ENCODE measurements at regions not wholly inside any gene's neighbourhood (a gene's known extent, or its start where the extent isn't known, plus 50 kb on each side); places are given as distances from the start of the nearest gene placed in this dataset.

DNA sequence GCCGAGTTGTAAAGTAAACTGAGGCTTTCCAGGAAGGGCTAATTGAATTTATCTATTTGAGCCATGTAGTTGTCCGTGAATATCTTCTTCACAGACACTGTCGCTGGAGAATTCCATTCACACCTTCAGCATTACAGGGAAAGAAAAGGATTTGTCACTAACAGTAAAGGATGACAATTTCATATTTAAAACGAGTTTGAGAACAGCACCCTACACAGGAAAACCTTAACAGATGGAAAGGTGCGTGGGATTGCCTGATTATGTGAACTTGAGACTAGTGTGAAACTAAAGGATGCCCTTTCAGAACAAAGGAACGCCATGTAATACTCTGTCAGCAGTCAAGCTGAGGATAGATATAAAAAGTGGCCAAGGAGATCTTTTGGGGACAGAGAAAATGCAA lies 492.5 kb upstream of the ADGRL2 start:
- H3K27ac ChIP-seq (replicated peaks), result no peak overlapping the region
- no peak for DNase-seq (ENCODE audit: low read depth in 1 of 2, low spot score in 1 of 2)
- TF ChIP-seq GABPA (IDR thresholded peaks at IDR 0.05; ENCODE audit: low read depth), result no peak
- TF ChIP-seq, protein P1, sequence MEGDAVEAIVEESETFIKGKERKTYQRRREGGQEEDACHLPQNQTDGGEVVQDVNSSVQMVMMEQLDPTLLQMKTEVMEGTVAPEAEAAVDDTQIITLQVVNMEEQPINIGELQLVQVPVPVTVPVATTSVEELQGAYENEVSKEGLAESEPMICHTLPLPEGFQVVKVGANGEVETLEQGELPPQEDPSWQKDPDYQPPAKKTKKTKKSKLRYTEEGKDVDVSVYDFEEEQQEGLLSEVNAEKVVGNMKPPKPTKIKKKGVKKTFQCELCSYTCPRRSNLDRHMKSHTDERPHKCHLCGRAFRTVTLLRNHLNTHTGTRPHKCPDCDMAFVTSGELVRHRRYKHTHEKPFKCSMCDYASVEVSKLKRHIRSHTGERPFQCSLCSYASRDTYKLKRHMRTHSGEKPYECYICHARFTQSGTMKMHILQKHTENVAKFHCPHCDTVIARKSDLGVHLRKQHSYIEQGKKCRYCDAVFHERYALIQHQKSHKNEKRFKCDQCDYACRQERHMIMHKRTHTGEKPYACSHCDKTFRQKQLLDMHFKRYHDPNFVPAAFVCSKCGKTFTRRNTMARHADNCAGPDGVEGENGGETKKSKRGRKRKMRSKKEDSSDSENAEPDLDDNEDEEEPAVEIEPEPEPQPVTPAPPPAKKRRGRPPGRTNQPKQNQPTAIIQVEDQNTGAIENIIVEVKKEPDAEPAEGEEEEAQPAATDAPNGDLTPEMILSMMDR (IDR thresholded peaks at IDR 0.05; ENCODE audit: insufficient read depth, low read length), result no peak
- TF ChIP-seq, protein P2, sequence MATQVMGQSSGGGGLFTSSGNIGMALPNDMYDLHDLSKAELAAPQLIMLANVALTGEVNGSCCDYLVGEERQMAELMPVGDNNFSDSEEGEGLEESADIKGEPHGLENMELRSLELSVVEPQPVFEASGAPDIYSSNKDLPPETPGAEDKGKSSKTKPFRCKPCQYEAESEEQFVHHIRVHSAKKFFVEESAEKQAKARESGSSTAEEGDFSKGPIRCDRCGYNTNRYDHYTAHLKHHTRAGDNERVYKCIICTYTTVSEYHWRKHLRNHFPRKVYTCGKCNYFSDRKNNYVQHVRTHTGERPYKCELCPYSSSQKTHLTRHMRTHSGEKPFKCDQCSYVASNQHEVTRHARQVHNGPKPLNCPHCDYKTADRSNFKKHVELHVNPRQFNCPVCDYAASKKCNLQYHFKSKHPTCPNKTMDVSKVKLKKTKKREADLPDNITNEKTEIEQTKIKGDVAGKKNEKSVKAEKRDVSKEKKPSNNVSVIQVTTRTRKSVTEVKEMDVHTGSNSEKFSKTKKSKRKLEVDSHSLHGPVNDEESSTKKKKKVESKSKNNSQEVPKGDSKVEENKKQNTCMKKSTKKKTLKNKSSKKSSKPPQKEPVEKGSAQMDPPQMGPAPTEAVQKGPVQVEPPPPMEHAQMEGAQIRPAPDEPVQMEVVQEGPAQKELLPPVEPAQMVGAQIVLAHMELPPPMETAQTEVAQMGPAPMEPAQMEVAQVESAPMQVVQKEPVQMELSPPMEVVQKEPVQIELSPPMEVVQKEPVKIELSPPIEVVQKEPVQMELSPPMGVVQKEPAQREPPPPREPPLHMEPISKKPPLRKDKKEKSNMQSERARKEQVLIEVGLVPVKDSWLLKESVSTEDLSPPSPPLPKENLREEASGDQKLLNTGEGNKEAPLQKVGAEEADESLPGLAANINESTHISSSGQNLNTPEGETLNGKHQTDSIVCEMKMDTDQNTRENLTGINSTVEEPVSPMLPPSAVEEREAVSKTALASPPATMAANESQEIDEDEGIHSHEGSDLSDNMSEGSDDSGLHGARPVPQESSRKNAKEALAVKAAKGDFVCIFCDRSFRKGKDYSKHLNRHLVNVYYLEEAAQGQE (IDR thresholded peaks at IDR 0.05; ENCODE audit: insufficient replicate concordance, low read depth), result no peak
- no peak for TF ChIP-seq POLR2AphosphoS5 (IDR thresholded peaks at IDR 0.05; ENCODE audit: low read depth)
- no peak for TF ChIP-seq SPI1 (IDR thresholded peaks at IDR 0.05; ENCODE audit: borderline replicate concordance, low read depth)
- peaks cover 5% of the 10 kb centered on the region for H3K27me3 ChIP-seq (ENCODE audit: insufficient read depth, poor library complexity, severe bottlenecking)
- H3K4me3 ChIP-seq (replicated peaks; ENCODE audit: insufficient read depth, low read length), result no peak overlapping the region

DNA sequence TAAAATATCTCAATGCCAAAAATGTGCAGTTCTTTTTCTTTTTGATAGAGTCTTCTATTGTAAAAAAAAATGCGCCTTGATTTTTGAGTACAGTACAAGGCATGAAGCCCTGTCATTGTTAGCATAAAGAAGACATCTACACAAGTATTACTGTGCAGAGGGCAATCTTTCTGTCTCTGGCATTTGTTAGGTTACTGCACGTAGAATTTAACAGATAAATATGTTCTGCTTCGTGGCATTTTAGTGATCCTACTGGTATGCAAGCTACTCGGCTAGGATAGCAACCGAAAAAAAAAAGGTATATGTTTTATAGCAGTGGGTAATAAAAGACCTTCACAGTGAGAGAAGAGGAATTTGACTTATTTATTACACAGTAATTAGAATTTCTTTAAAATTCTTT lies 492.9 kb upstream of the ADGRL2 start:
- DNase-seq (ENCODE audit: low read depth in 1 of 2, low spot score in 1 of 2), result no peak
- Histone ChIP-seq H3K27me3 (ENCODE audit: insufficient read depth, poor library complexity, severe bottlenecking) (peaks cover 5% of the 10 kb centered on the region), H3K27ac (replicated peaks) (no peak overlapping the region), H3K4me3 (replicated peaks; ENCODE audit: insufficient read depth, low read length) (no peak overlapping the region)
- TF ChIP-seq GABPA (IDR thresholded peaks at IDR 0.05; ENCODE audit: low read depth) (no peak), SPI1 (IDR thresholded peaks at IDR 0.05; ENCODE audit: borderline replicate concordance, low read depth) (no peak), POLR2AphosphoS5 (IDR thresholded peaks at IDR 0.05; ENCODE audit: low read depth) (no peak)
- TF ChIP-seq, protein P1 (IDR thresholded peaks at IDR 0.05; ENCODE audit: insufficient read depth, low read length), result no peak
- TF ChIP-seq, protein P2 (IDR thresholded peaks at IDR 0.05; ENCODE audit: insufficient replicate concordance, low read depth), result no peak

DNA sequence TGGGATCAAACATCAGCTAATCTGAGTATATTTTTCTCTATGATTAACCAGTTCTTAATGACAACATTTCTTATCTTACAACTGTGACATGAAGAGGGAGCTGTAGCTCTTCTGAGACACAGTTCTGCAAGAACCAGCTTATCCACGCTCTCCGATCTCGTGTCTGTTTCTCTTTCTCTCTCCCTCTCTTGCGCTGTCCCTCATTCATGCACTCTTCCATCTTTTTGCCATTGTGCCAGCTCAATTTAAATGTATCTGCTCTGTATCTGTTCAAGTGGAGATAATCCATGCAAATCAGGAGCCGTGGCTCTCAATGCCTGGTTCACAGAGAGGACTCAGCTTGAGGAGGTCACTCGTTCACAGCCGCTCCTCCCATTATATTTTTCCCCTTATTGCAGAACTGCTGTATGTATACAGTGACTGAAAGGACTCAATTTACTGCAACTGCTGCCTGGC lies 494.7 kb upstream of the ADGRL2 start:
- TF ChIP-seq, protein P1 (IDR thresholded peaks at IDR 0.05; ENCODE audit: insufficient read depth, low read length), result peak; percentile 4
- TF ChIP-seq POLR2AphosphoS5 (IDR thresholded peaks at IDR 0.05; ENCODE audit: low read depth) (no peak), GABPA (IDR thresholded peaks at IDR 0.05; ENCODE audit: low read depth) (no peak), SPI1 (IDR thresholded peaks at IDR 0.05; ENCODE audit: borderline replicate concordance, low read depth) (no peak)
- Histone ChIP-seq H3K27ac (replicated peaks) (no peak overlapping the region), H3K27me3 (ENCODE audit: insufficient read depth, poor library complexity, severe bottlenecking) (peaks cover 5% of the 10 kb centered on the region), H3K4me3 (replicated peaks; ENCODE audit: insufficient read depth, low read length) (peak overlapping the region; percentile 37)
- peak in 1 of 2 experiments; percentile 22 for DNase-seq (ENCODE audit: low read depth in 1 of 2, low spot score in 1 of 2)

DNA sequence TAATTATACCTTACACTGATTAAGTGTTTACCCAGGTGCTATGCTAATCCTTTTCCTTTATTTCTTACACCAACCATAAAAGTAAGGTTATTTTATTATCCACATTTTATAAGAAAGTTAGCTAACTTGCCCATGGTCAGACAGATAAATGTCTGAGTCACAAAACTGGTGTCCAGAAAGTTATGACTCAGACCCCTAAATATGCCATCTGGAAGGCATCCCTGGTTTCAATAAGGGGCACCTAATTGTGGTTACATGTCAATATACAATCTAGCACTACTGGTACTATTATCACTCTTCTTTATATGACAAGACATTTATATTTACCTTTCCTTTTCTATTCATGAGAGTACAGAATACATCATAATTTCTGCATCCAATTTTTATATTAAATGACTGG lies 496.5 kb upstream of the ADGRL2 start:
- Histone ChIP-seq H3K4me3 (replicated peaks; ENCODE audit: insufficient read depth, low read length) (no peak overlapping the region), H3K27me3 (ENCODE audit: insufficient read depth, poor library complexity, severe bottlenecking) (peaks cover 5% of the 10 kb centered on the region), H3K27ac (replicated peaks) (no peak overlapping the region)
- TF ChIP-seq, protein P2 (IDR thresholded peaks at IDR 0.05; ENCODE audit: insufficient replicate concordance, low read depth), result no peak
- TF ChIP-seq POLR2AphosphoS5 (IDR thresholded peaks at IDR 0.05; ENCODE audit: low read depth) (no peak), SPI1 (IDR thresholded peaks at IDR 0.05; ENCODE audit: borderline replicate concordance, low read depth) (no peak), GABPA (IDR thresholded peaks at IDR 0.05; ENCODE audit: low read depth) (no peak)
- TF ChIP-seq, protein P1 (IDR thresholded peaks at IDR 0.05; ENCODE audit: insufficient read depth, low read length), result no peak
- no peak for DNase-seq (ENCODE audit: low read depth in 1 of 2, low spot score in 1 of 2)
